ENCODE measurements at regions not wholly inside any gene's neighbourhood (a gene's known extent, or its start where the extent isn't known, plus 50 kb on each side); places are given as distances from the start of the nearest gene placed in this dataset.

DNA sequence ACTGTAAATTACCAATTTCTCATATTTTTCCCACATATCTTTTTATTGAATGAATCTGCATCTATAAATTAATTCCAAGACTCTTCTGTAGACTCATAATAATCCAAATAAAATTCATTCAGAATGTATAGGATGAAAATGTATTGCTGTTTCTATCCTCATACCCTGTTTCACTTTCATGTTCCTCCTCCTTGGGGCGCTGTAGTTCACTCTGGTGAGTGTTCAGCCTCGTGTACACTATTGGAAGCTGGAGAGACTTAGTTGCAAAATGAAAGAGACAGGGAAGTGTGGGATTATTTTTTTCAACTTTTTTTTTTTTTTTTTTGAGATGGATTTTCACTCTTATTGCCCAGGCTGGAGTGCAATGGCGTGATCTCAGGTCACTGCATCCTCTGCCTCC is 296.1 kb downstream of the TLL1 start:
- TF ChIP-seq POLR2A (IDR thresholded peaks at IDR 0.05; ENCODE audit: control extremely low read depth in 1 of 2, low read depth in 2 of 2, low read length in 2 of 2) (no peak), SP2 (IDR thresholded peaks at IDR 0.05; ENCODE audit: low read length) (no peak), KDM5A (IDR thresholded peaks at IDR 0.05; ENCODE audit: low read length) (no peak), POLR2AphosphoS5 (IDR thresholded peaks at IDR 0.05; ENCODE audit: low read depth, low read length) (no peak)
